Activated B cell treated with CpG ODN at 0.5 μM for 24 hours (primary cell): ENCODE measurements at regions not wholly inside any gene's neighbourhood (a gene's known extent, or its start where the extent isn't known, plus 50 kb on each side); places are given as distances from the start of the nearest gene placed in this dataset.

Experiments used
- ATAC-seq: fragments of 200-7000 bp; cut with Tn5 transposase; one replicate; pipeline ENCODE4 v1.10.0; 2021; ENCODE audit warnings: low read depth, mild to moderate bottlenecking, moderate library complexity
- CTCF ChIA-PET: fragments of 350-600 bp; sonication (Branson Sonifier 250); formaldehyde crosslinking; loops from one replicate; lab custom pipeline; 2021; ENCODE audit warnings: antibody characterized with exemption; lab: Charles Lee
- POLR2A ChIA-PET: fragments of 350-600 bp; sonication (Branson Sonifier 250); formaldehyde crosslinking; loops from one replicate; lab custom pipeline; 2021; ENCODE audit warnings: antibody characterized with exemption; lab: Charles Lee
- DNase-seq: peaks from one replicate; pipeline ENCODE4 v3.0.0; 2022
- H3K27ac Mint-ChIP-seq: one replicate; pipeline ENCODE4 v1.8.0; 2020; ENCODE audit warnings: mixed read lengths
- H3K27me3 Mint-ChIP-seq: one replicate; pipeline ENCODE4 v1.8.0; 2021; ENCODE audit warnings: mixed read lengths
- H3K36me3 Mint-ChIP-seq: one replicate; pipeline ENCODE4 v1.8.0; 2021; ENCODE audit warnings: low read depth, mixed read lengths
- H3K4me1 Mint-ChIP-seq: one replicate; pipeline ENCODE4 v1.8.0; 2021; ENCODE audit warnings: mixed read lengths
- H3K4me3 Mint-ChIP-seq: one replicate; pipeline ENCODE4 v1.8.0; 2020; ENCODE audit warnings: mild to moderate bottlenecking, mixed read lengths
- H3K9me3 Mint-ChIP-seq: one replicate; pipeline ENCODE4 v1.8.0; 2020; ENCODE audit warnings: mixed read lengths
- CTCF ChIP-seq: fragments of 200-600 bp; IDR thresholded peaks from one replicate; pipeline ENCODE4 v1.8.0; 2022; ENCODE audit warnings: antibody characterized with exemption, mild to moderate bottlenecking
- intact Hi-C: fragments of 100-400 bp; cut with micrococcal nuclease; formaldehyde crosslinking; loops from one replicate; pipeline ENCODE4 v1.15.1; 2024

- Mint-ChIP-seq H3K4me3 (no peak overlapping the region), H3K9me3 (no peaks in the 10 kb centered on the region), H3K36me3 (no peaks in the 10 kb centered on the region), H3K27ac (no peak overlapping the region), H3K27me3 (no peaks in the 10 kb centered on the region), H3K4me1 (no peaks in the 10 kb centered on the region)
- DNase-seq (no peak), ATAC-seq (no peak)
- no peak for TF ChIP-seq CTCF
- ChIA-PET CTCF (no interaction called here), POLR2A (no interaction called here)
- intact Hi-C loops: no loop called here
Measured at GRCh38 chr3:95460274-95460673, 1354.1 kb upstream of the EPHA6 start.

DNA sequence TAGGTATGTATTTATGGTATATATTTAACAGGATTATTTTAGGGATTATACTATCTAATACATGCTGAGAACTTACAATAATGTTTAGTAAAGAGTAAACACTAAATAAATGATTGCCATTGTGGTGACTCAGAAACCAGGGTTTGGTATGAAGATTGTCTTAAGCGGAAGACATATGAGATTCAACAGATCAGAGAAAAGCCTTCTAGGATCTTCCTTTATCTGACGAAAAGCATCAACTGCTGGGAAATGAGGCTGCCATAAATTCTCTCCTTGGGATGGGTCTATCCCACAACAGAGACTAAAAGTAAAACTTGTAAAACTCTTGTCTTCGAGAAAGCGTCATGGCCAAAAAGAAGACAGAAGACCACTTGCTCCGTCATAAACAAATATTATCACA lies 1352.2 kb upstream of the EPHA6 start:
- H3K9me3 Mint-ChIP-seq: peaks cover 2% of the 10 kb centered on the region
- no peak for ATAC-seq
- intact Hi-C loops: no loop called here
- no peaks in the 10 kb centered on the region for H3K4me1 Mint-ChIP-seq
- H3K27ac Mint-ChIP-seq: no peak overlapping the region
- no peaks in the 10 kb centered on the region for H3K36me3 Mint-ChIP-seq
- no peak overlapping the region for H3K4me3 Mint-ChIP-seq
- H3K27me3 Mint-ChIP-seq: no peaks in the 10 kb centered on the region
- CTCF ChIA-PET: no interaction called here
- TF ChIP-seq CTCF: no peak
- no peak for DNase-seq
- POLR2A ChIA-PET: no interaction called here

DNA sequence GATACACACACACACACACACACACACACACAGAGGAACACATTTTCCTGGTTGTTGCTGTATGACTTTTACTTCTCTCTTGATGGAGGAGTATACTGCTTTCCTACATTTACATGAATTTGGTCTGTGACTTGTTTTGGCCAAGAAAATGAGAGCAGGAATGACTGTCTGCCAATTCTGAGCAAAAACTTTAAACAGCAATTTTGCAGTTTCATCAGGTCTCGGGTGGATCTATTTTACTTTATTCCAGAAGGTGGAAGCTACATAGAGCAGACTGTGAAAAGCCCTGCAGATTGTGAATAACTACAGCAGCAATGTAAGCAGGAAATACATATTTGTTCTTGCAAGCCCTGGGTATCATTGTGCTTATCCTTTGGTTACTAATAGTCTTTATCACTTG lies 1350.0 kb upstream of the EPHA6 start:
- Mint-ChIP-seq H3K36me3 (no peaks in the 10 kb centered on the region), H3K9me3 (peaks cover 8% of the 10 kb centered on the region), H3K27ac (no peak overlapping the region), H3K4me1 (no peaks in the 10 kb centered on the region), H3K4me3 (no peak overlapping the region), H3K27me3 (no peaks in the 10 kb centered on the region)
- ATAC-seq (no peak), DNase-seq (no peak)
- no peak for TF ChIP-seq CTCF
- CTCF ChIA-PET: no interaction called here
- intact Hi-C loops: no loop called here
- POLR2A ChIA-PET: no interaction called here

GRCh38 chr3:95468331-95468730 lies 1346.1 kb upstream of the EPHA6 start:
- no peaks in the 10 kb centered on the region for H3K4me1 Mint-ChIP-seq
- no peak overlapping the region for H3K27ac Mint-ChIP-seq
- intact Hi-C loops: no loop called here
- no peak for DNase-seq
- H3K4me3 Mint-ChIP-seq: no peak overlapping the region
- H3K27me3 Mint-ChIP-seq: no peaks in the 10 kb centered on the region
- H3K9me3 Mint-ChIP-seq: peaks cover 9% of the 10 kb centered on the region
- ChIA-PET POLR2A (no interaction called here), CTCF (no interaction called here)
- TF ChIP-seq CTCF: no peak
- no peaks in the 10 kb centered on the region for H3K36me3 Mint-ChIP-seq
- no peak for ATAC-seq

DNA sequence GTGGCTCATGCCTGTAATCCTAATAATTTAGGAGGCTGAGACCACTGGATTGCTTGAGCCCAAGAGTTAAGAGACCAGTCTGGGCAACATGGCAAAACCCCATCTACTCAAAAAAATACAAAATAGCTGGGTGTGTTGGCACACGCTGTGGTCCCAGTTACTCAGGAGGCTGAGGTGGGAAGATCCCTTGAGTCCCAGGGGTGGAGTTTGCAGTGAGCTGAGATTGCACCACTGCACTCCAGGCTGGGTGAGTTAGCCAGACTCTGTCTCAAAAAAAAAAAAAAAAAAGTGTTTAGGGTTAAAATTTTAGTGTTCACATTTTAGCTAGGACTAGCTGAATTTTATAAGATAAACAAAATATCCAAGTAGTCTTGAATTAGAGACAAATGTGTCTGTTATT lies 1340.1 kb upstream of the EPHA6 start:
- Mint-ChIP-seq H3K27ac (no peak overlapping the region), H3K4me1 (no peaks in the 10 kb centered on the region), H3K9me3 (peaks cover 4% of the 10 kb centered on the region), H3K36me3 (no peaks in the 10 kb centered on the region), H3K4me3 (no peak overlapping the region), H3K27me3 (no peaks in the 10 kb centered on the region)
- DNase-seq: no peak
- TF ChIP-seq CTCF: no peak
- ChIA-PET POLR2A (no interaction called here), CTCF (no interaction called here)
- intact Hi-C loops: no loop called here
- ATAC-seq: no peak
